Left kidney (tissue), 1 donor: ENCODE measurements at regions not wholly inside any gene's neighbourhood (a gene's known extent, or its start where the extent isn't known, plus 50 kb on each side); places are given as distances from the start of the nearest gene placed in this dataset.
"Not testable (repeated sequence)": the region's sequence is repeated elsewhere in the genome, so short reads cannot be mapped to it uniquely, and the experiment has no call there.

Experiments
- DNase-seq: peaks from one replicate; pipeline ENCODE4 v3.0.0-alpha.2; 2013

DNA sequence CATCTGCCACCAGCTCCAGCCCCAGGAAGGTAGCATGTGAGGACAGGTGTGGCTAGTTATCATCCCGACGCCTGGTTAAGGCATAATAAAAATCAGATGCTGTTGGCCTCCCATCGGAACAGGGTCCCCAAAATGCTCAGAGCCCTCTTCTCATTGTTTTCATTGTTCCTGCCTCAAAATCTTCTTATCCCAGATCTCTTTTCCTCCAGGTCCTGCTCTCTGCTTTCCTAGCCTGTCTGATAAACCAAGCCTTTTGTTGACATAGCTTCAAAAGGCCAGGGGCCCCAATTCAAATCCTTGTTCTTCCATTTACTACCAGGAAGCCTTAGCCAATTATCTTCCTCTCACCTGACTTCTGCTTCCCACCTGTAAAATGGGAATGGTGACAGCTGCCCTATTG lies 130.1 kb upstream of the ADRA1B start:
- no peak for DNase-seq

- no peak for DNase-seq
These were observed 129.2 kb upstream of the ADRA1B start for GRCh38 chr5:159786901-159787691.

GRCh38 chr5:159787837-159788236 lies 128.4 kb upstream of the ADRA1B start:
- no peak for DNase-seq

DNA sequence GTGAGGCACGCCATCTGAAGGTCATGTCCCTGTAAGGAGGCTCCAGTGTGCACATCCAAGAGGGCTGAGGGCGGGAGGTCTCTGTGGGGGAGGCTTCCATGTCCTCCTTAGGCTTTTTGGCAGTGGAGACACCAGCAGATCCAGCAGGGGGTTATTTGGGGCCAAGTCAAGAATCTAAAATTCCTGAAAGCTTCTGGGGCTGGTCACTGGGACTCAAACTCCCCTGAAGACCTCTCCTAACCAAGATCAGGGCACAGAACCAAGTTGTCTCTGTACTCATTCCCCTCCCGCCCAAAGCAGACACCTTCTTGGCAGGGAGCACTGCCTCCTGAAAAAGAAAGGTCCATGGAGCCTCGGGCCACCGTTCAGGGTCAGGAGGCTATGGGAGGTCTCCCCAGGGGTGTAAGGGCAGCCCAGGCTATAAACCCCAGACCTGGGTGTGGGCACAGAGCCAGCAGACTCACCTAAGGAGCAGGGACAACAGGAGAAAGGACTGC lies 127.4 kb upstream of the ADRA1B start:
- DNase-seq, result no peak

- DNase-seq, result no peak
These were observed 124.1 kb upstream of the ADRA1B start for GRCh38 chr5:159792180-159792579.

DNA sequence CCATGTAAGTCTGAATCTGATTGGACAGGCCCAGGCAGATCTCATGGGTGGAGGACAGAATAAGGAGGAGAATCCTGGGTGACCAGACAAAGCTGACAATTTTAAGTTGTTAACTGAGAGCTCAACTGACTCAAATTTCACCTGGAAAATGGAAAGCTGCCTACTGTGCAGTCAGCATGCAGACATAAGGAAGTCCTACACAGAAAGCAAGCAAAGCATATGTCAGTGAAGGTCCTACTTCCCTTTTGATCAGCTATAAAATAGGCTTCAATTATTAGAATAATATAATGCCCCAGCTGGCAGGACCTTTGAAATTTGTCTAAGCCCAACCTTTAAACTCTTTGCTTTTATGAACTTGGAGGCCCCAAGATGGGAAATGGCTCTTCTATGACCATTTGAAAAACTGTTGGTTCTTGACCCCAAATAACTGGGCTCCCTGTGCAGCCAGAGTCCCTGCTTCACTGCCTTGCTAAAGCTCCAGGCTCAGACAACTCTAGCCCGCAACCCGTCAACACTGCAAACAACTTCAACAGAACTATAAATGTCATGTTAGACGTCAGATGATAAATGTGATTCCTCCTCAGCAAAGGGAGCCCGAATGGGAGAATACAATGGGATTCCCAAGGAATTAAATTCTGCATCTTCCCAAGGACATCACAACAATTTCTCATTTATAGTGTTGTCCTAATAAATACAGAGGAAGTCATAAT lies 118.9 kb upstream of the ADRA1B start:
- DNase-seq, result no peak

GRCh38 chr5:159799701-159800100 lies 116.6 kb upstream of the ADRA1B start:
- DNase-seq, result no peak

DNA sequence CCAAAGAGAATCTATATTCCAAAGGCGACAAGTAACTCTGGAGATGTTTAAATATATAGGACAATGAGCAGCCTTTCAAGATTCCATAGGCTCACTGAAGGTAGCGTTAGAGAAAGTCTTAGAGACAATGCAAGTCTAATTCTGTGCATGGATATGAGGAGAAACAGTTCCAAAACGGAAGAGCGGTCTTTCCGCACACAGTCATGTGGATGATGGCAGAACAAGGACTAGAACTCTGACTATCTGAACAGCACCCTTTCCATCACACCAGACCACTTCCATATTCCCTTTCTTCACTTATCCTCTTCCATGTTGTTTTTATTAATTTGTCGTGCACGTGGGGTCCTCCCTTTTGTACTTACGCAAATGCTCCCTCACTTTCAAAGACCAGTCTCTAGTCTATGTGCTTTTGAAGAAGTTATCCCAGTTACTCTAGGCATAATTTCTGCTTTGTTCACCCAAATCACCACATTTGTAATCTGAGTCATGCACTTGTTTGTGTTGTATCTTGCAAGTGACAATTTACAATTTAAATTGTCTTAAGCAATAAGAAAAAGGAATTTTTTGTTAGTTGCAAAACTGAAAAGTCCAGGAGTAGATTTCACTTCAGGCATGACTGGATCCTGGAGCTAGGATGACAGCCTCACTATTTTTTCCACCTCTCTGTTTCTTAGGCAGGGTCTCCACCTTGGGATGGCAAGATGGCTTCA lies 116.0 kb upstream of the ADRA1B start:
- no peak for DNase-seq

- DNase-seq, result no peak
These were observed 115.0 kb upstream of the ADRA1B start for GRCh38 chr5:159801303-159801702.

DNA sequence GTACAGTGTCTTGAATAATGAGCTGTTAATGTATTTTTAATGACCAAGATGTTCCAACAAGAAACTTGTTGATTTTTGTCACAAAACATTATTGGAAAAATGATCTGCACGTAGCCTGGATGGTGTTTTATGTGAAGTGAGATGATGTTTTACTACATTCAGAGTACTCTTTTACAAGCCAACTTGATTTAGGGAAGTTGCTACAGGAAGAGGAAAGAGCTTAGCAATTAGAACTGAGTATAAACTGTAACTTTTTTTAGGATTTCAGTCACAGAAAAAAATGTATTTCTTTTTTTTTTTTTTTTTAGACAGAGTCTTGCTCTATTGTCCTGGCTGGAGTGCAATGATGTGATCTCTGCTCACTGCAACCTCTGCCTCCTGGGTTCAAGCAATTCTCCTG lies 113.6 kb upstream of the ADRA1B start:
- DNase-seq, result no peak

- no peak for DNase-seq
These were observed 112.2 kb upstream of the ADRA1B start for GRCh38 chr5:159804121-159804520.

GRCh38 chr5:159805021-159805420 lies 111.3 kb upstream of the ADRA1B start:
- DNase-seq, result no peak

- not testable (repeated sequence) for DNase-seq
These were observed 109.1 kb upstream of the ADRA1B start for GRCh38 chr5:159807135-159807534.

- DNase-seq, result no peak
These were observed 108.7 kb upstream of the ADRA1B start for GRCh38 chr5:159807586-159807985.

- DNase-seq, result no peak
These were observed 104.6 kb upstream of the ADRA1B start for GRCh38 chr5:159811712-159812111.

- not testable (repeated sequence) for DNase-seq
These were observed 103.5 kb upstream of the ADRA1B start for GRCh38 chr5:159812759-159813158.

DNA sequence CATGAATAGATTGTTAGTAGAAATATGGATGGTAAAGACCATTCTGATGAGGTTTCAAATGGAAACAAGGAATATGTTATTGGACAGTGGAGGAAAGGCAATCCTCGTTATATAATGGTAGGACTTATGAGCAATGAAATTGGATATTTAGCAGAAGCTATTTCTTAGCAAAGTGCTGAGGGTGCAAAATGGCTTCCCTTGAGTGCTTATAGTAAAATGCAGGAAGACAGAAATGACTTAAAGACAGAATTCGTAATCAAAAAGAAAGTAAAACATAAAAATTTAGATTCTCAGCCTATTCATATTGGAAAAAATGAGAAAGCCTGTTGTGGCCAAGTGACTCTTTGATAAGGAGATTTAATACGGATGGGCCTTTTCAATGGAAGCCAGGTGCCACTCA lies 102.1 kb upstream of the ADRA1B start:
- DNase-seq, result no peak

DNA sequence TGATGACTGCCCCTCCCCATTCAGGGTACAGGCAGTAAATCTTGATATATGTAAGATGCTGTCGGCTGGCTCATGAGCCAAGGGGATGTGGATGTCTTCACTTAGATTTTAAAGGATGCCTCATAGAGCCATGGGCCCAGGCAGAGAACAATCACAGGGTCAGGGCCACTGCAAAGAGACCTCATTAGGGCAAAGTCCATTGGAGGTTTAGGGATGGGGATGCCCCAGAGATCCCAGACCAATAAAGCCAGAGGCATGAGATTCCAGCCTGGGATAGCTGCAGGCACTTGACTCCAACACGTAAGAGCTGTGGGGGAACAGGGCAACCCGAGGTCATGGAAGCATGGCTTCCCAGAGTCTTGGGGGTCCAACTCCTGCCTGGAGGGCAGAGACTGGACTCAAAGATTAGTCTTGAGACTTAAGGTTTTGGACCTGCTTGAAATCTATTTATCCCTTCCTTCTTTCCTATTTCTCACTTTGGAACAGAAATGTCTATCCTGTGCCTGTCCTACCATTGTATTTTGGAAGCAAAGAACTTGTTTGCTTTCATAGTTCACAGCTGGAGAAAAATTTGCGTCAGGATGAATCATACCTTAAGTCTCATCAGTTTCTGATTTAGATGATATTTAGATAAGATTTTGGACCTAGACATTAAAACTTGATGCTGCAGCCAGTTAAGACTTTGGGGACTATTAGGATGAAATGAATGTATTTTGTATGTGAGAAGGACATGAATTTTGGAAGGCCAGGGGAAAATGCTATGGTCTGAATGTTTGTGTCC lies 101.3 kb upstream of the ADRA1B start:
- DNase-seq, result no peak

DNA sequence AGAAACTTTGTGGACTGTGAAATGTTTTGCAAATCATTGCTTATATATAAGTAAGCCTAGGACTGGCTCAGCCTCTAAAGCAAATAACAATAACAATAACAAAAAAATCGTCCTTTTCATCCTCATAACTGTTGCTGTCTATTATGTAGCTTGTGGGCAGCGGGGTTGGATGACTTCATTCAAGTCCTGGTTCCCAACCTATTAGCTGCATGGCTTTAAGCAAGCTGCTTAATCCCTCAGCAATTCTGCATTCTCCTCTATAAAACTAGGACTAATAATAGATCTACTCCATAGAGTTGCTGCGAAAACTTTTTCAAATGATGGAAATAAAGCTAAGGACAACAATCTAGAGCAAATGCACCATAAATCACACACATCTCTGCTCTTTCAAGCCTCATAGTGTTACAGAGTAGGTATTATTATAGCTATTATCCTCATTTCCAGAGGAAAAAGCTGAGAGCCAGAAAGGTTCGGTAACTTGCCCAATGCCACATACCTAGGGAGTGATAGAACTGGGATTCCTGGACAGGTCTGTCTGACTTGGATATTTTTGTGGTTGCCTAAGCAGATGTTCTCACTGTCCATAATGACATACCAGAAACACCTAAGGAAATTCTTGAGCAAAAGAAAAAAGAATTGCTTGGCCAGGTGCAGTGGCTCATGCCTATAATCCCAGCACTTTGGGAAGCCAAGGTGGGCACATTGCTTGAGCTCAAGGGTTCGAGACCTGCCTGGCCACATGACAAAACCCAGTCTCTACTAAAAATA lies 98.8 kb upstream of the ADRA1B start:
- DNase-seq, result no peak

DNA sequence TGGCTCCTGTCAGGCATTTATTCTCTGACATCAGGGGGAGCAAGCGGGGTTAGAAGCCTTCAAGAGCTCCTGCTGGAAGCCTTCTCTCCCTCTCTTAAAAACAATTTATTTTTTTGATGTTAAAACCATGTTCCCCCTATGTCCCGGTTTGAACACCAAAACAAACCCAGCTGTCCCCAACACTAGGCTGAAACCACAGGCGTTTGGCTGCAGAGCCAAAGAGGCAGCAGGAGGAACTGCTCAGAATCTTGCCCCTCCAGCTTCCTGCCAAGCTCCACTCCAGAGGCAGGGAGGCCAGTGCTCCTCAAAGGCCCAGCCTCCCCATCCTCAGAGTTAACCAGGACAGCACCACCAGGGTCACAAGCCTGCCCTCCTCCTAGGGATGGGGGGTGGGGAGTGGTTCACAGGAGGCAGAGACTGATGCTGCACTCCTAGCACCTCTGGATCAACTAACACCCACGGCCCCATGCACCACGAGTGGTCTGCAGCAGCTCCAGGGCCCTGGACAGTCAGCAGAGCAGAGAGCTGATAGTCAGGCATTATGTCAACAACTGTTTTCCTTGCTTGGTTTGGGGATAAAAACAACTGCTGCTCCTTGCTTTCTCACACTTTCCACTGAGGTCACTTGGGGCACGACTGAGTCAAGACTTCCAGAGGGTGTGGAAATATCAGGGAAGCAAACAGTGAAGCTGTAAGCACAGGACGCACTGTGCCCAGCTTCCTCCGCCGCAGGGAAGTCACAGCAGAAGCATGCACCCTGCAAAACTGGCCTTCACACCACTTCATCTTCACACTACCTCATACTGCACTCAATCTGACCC lies 96.5 kb upstream of the ADRA1B start:
- peak; percentile 63 for DNase-seq
